WTC11 (cell line): ENCODE measurements at regions not wholly inside any gene's neighbourhood (a gene's known extent, or its start where the extent isn't known, plus 50 kb on each side); places are given as distances from the start of the nearest gene placed in this dataset.

Experiments used
- CTCF ChIP-seq: fragments of 200-600 bp; IDR thresholded peaks from 2 replicates; pipeline ENCODE4 v1.8.0; 2022; ENCODE audit warnings: antibody characterized with exemption
- E2F4 ChIP-seq: sonication (generic); formaldehyde crosslinking; IDR thresholded peaks from 2 replicates; pipeline ENCODE4 v1.8.1; 2022; ENCODE audit warnings: low read depth, mild to moderate bottlenecking, moderate library complexity, missing genetic modification reagents, borderline replicate concordance
- ESRRA ChIP-seq: sonication (generic); formaldehyde crosslinking; IDR thresholded peaks from 2 replicates; pipeline ENCODE4 v1.8.1; 2022; ENCODE audit warnings: mild to moderate bottlenecking, missing genetic modification reagents, borderline replicate concordance
- FOXP1 ChIP-seq: sonication (generic); formaldehyde crosslinking; IDR thresholded peaks from 2 replicates; pipeline ENCODE4 v1.8.0; 2022; ENCODE audit warnings: missing genetic modification reagents, mild to moderate bottlenecking, moderate library complexity, borderline replicate concordance
- JUN ChIP-seq: sonication (generic); formaldehyde crosslinking; IDR thresholded peaks from 2 replicates; pipeline ENCODE4 v1.8.0; 2023; ENCODE audit warnings: mild to moderate bottlenecking, missing genetic modification reagents
- MAX ChIP-seq: sonication (generic); formaldehyde crosslinking; IDR thresholded peaks from 2 replicates; pipeline ENCODE4 v1.8.0; 2022; ENCODE audit warnings: mild to moderate bottlenecking, missing genetic modification reagents
- RELA ChIP-seq: sonication (generic); formaldehyde crosslinking; IDR thresholded peaks from 2 replicates; pipeline ENCODE4 v1.8.1; 2022; ENCODE audit warnings: missing genetic modification reagents, mild to moderate bottlenecking, borderline replicate concordance
- RORB ChIP-seq: fragments of 250-450 bp; sonication (Bioruptor Pico); IDR thresholded peaks from 2 replicates; pipeline ENCODE4 v1.9.0; 2021; ENCODE audit warnings: mild to moderate bottlenecking
- USF2 ChIP-seq: sonication (generic); formaldehyde crosslinking; IDR thresholded peaks from 2 replicates; pipeline ENCODE4 v1.8.1; 2023; ENCODE audit warnings: mild to moderate bottlenecking, missing genetic modification reagents, moderate library complexity
- ZBTB21 ChIP-seq: sonication (generic); formaldehyde crosslinking; IDR thresholded peaks from 2 replicates; pipeline ENCODE4 v1.8.1; 2023; ENCODE audit warnings: mild to moderate bottlenecking, missing genetic modification reagents, borderline replicate concordance
- ZNF232 ChIP-seq: sonication (generic); formaldehyde crosslinking; IDR thresholded peaks from 2 replicates; pipeline ENCODE4 v1.8.0; 2022; ENCODE audit warnings: mild to moderate bottlenecking, missing genetic modification reagents
- ZSCAN18 ChIP-seq: fragments of 250-450 bp; sonication (Bioruptor Pico); IDR thresholded peaks from 2 replicates; pipeline ENCODE4 v2.1.2; 2022; ENCODE audit warnings: mild to moderate bottlenecking, moderate library complexity

- no peak for TF ChIP-seq JUN (CRISPR knock-in tag)
- TF ChIP-seq CTCF, result no peak
- TF ChIP-seq ZSCAN18, result no peak
- TF ChIP-seq FOXP1, result no peak
- TF ChIP-seq RORB (CRISPR knock-in tag), result no peak
- no peak for TF ChIP-seq E2F4 (CRISPR knock-in tag)
- no peak for TF ChIP-seq RELA
- TF ChIP-seq ESRRA (CRISPR knock-in tag), result no peak
- TF ChIP-seq USF2 (CRISPR knock-in tag), result no peak
- TF ChIP-seq ZNF232 (CRISPR knock-in tag), result no peak
- TF ChIP-seq ZBTB21 (CRISPR knock-in tag), result no peak
- no peak for TF ChIP-seq MAX
Measured at GRCh38 chr18:73797419-73797818, 350.2 kb downstream of the FBXO15 start.
